Stimulated activated effector memory CD8-positive, alpha-beta T cell treated with anti-CD3 and anti-CD28 coated beads, Interleukin-12 subunit alpha, Interleukin-12 subunit beta, amount 100 ng/mL, for 72 hours (primary cell): ENCODE measurements at regions not wholly inside any gene's neighbourhood (a gene's known extent, or its start where the extent isn't known, plus 50 kb on each side); places are given as distances from the start of the nearest gene placed in this dataset.

Experiments
- ATAC-seq: fragments of 150-1000 bp; cut with Tn5 transposase; 2 replicates; pipeline ENCODE4 v1.10.0; 2021
- DNase-seq, 2 donors: peaks; one replicate each; pipeline ENCODE4 v3.0.0; 2021 to 2022; ENCODE audit warnings: low spot score in 2 of 2
- H3K27ac Mint-ChIP-seq: one replicate; pipeline ENCODE4 v1.8.0; 2022; ENCODE audit warnings: mild to moderate bottlenecking, mixed read lengths
- H3K36me3 Mint-ChIP-seq: one replicate; pipeline ENCODE4 v1.8.0; 2022; ENCODE audit warnings: mild to moderate bottlenecking, mixed read lengths
- H3K4me1 Mint-ChIP-seq: one replicate; pipeline ENCODE4 v1.8.0; 2022; ENCODE audit warnings: mixed read lengths
- H3K4me3 Mint-ChIP-seq: one replicate; pipeline ENCODE4 v1.8.0; 2022; ENCODE audit warnings: mild to moderate bottlenecking, mixed read lengths
- H3K9me3 Mint-ChIP-seq: one replicate; pipeline ENCODE4 v1.8.0; 2022; ENCODE audit warnings: mixed read lengths

GRCh38 chr2:224208443-224208842, 169.4 kb upstream of the SERPINE2 start:
- Mint-ChIP-seq H3K4me3 (no peak overlapping the region), H3K9me3 (no peaks in the 10 kb centered on the region), H3K36me3 (no peaks in the 10 kb centered on the region), H3K27ac (no peak overlapping the region), H3K4me1 (no peaks in the 10 kb centered on the region)
- no peak for DNase-seq
- ATAC-seq: no peak

- no peak overlapping the region for H3K27ac Mint-ChIP-seq
- ATAC-seq: peak; percentile 43
- H3K9me3 Mint-ChIP-seq: no peaks in the 10 kb centered on the region
- DNase-seq: no peak
- no peak overlapping the region for H3K4me3 Mint-ChIP-seq
- no peaks in the 10 kb centered on the region for H3K4me1 Mint-ChIP-seq
- H3K36me3 Mint-ChIP-seq: no peaks in the 10 kb centered on the region
Measured at GRCh38 chr2:224208007-224208406, 168.9 kb upstream of the SERPINE2 start.

GRCh38 chr2:224206816-224207215, 167.7 kb upstream of the SERPINE2 start:
- H3K9me3 Mint-ChIP-seq: no peaks in the 10 kb centered on the region
- ATAC-seq: no peak
- H3K36me3 Mint-ChIP-seq: no peaks in the 10 kb centered on the region

GRCh38 chr2:224202281-224202865, 163.3 kb upstream of the SERPINE2 start:
- ATAC-seq (no peak), DNase-seq (no peak)
- H3K9me3 Mint-ChIP-seq: no peaks in the 10 kb centered on the region
- H3K4me1 Mint-ChIP-seq: no peaks in the 10 kb centered on the region
- no peak overlapping the region for H3K27ac Mint-ChIP-seq
- H3K36me3 Mint-ChIP-seq: no peaks in the 10 kb centered on the region
- no peak overlapping the region for H3K4me3 Mint-ChIP-seq

More at GRCh38 chr2:224206816-224207215, 167.7 kb upstream of the SERPINE2 start:
- H3K27ac Mint-ChIP-seq: no peak overlapping the region
- DNase-seq: no peak
- no peak overlapping the region for H3K4me3 Mint-ChIP-seq
- H3K4me1 Mint-ChIP-seq: no peaks in the 10 kb centered on the region

GRCh38 chr2:224198436-224198835, 159.3 kb upstream of the SERPINE2 start:
- DNase-seq (no peak), ATAC-seq (no peak)
- Mint-ChIP-seq H3K4me1 (no peaks in the 10 kb centered on the region), H3K4me3 (no peak overlapping the region), H3K9me3 (peaks cover 3% of the 10 kb centered on the region), H3K36me3 (no peaks in the 10 kb centered on the region), H3K27ac (no peak overlapping the region)

- H3K9me3 Mint-ChIP-seq: peaks cover 3% of the 10 kb centered on the region
- no peaks in the 10 kb centered on the region for H3K4me1 Mint-ChIP-seq
- no peak overlapping the region for H3K27ac Mint-ChIP-seq
- H3K4me3 Mint-ChIP-seq: no peak overlapping the region
- ATAC-seq (no peak), DNase-seq (no peak)
- no peaks in the 10 kb centered on the region for H3K36me3 Mint-ChIP-seq
Measured at GRCh38 chr2:224196810-224197209, 157.7 kb upstream of the SERPINE2 start.

- ATAC-seq: no peak
- Mint-ChIP-seq H3K27ac (no peak overlapping the region), H3K4me1 (no peaks in the 10 kb centered on the region), H3K9me3 (peaks cover 3% of the 10 kb centered on the region), H3K4me3 (no peak overlapping the region), H3K36me3 (no peaks in the 10 kb centered on the region)
- DNase-seq: no peak
Measured at GRCh38 chr2:224195925-224196571, 157.0 kb upstream of the SERPINE2 start.

GRCh38 chr2:224194161-224194560, 155.1 kb upstream of the SERPINE2 start:
- ATAC-seq: no peak
- no peak overlapping the region for H3K27ac Mint-ChIP-seq
- DNase-seq: no peak
- no peaks in the 10 kb centered on the region for H3K36me3 Mint-ChIP-seq
- H3K4me3 Mint-ChIP-seq: no peak overlapping the region
- H3K9me3 Mint-ChIP-seq: peaks cover 3% of the 10 kb centered on the region
- H3K4me1 Mint-ChIP-seq: no peaks in the 10 kb centered on the region

GRCh38 chr2:224191465-224191864, 152.4 kb upstream of the SERPINE2 start:
- Mint-ChIP-seq H3K4me1 (no peaks in the 10 kb centered on the region), H3K36me3 (no peaks in the 10 kb centered on the region), H3K27ac (no peak overlapping the region), H3K4me3 (no peak overlapping the region), H3K9me3 (peaks cover 6% of the 10 kb centered on the region)
- ATAC-seq (no peak), DNase-seq (no peak)

GRCh38 chr2:224190936-224191270, 151.8 kb upstream of the SERPINE2 start:
- ATAC-seq (no peak), DNase-seq (no peak)
- no peaks in the 10 kb centered on the region for H3K4me1 Mint-ChIP-seq
- H3K36me3 Mint-ChIP-seq: no peaks in the 10 kb centered on the region
- no peak overlapping the region for H3K4me3 Mint-ChIP-seq
- no peak overlapping the region for H3K27ac Mint-ChIP-seq
- peaks cover 6% of the 10 kb centered on the region for H3K9me3 Mint-ChIP-seq

GRCh38 chr2:224190234-224190935, 151.3 kb upstream of the SERPINE2 start:
- H3K36me3 Mint-ChIP-seq: no peaks in the 10 kb centered on the region
- no peak overlapping the region for H3K4me3 Mint-ChIP-seq
- no peak overlapping the region for H3K27ac Mint-ChIP-seq
- DNase-seq (no peak), ATAC-seq (no peak)
- no peaks in the 10 kb centered on the region for H3K4me1 Mint-ChIP-seq
- H3K9me3 Mint-ChIP-seq: peaks cover 6% of the 10 kb centered on the region

GRCh38 chr2:224187220-224187619, 148.1 kb upstream of the SERPINE2 start:
- Mint-ChIP-seq H3K27ac (no peak overlapping the region), H3K4me1 (no peaks in the 10 kb centered on the region), H3K9me3 (peaks cover 3% of the 10 kb centered on the region), H3K36me3 (no peaks in the 10 kb centered on the region), H3K4me3 (no peak overlapping the region)
- ATAC-seq (no peak), DNase-seq (no peak)

- Mint-ChIP-seq H3K27ac (no peak overlapping the region), H3K4me3 (no peak overlapping the region), H3K9me3 (peaks cover 3% of the 10 kb centered on the region), H3K36me3 (no peaks in the 10 kb centered on the region), H3K4me1 (no peaks in the 10 kb centered on the region)
- ATAC-seq: no peak
- DNase-seq: no peak
Measured at GRCh38 chr2:224185023-224185601, 146.0 kb upstream of the SERPINE2 start.

GRCh38 chr2:224183086-224183485, 144.0 kb upstream of the SERPINE2 start:
- DNase-seq (no peak), ATAC-seq (no peak)
- H3K36me3 Mint-ChIP-seq: no peaks in the 10 kb centered on the region
- no peaks in the 10 kb centered on the region for H3K4me1 Mint-ChIP-seq
- no peak overlapping the region for H3K4me3 Mint-ChIP-seq
- H3K9me3 Mint-ChIP-seq: peaks cover 3% of the 10 kb centered on the region
- H3K27ac Mint-ChIP-seq: no peak overlapping the region

- H3K27ac Mint-ChIP-seq: no peak overlapping the region
- no peak overlapping the region for H3K4me3 Mint-ChIP-seq
- ATAC-seq (no peak), DNase-seq (no peak)
- H3K36me3 Mint-ChIP-seq: no peaks in the 10 kb centered on the region
- H3K4me1 Mint-ChIP-seq: no peaks in the 10 kb centered on the region
- H3K9me3 Mint-ChIP-seq: peaks cover under 1% of the 10 kb centered on the region
Measured at GRCh38 chr2:224182498-224182897, 143.4 kb upstream of the SERPINE2 start.
